ENCODE measurements at regions not wholly inside any gene's neighbourhood (a gene's known extent, or its start where the extent isn't known, plus 50 kb on each side); places are given as distances from the start of the nearest gene placed in this dataset.
A peak's percentile ranks its signal among the peaks of the same experiment; 100 is the strongest.

DNA sequence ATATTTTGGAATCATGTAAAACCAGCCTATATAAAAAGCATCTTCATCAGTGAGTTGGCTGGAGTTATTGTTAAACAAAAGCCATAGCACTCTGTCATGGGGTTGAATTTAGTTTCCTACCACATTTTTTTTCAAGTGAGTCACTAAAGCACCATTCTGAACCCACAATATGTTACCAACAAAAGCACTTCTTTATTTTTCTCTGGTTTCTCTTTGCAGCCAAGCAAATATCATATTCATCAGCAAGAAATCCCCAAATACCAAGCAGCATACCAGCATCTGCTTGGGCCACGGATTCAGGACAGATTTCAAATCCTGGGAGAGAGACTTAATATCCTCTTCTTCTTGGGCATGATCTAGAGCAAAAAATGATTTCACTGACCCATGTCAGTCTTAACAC is 441.4 kb downstream of the BCKDHB start:
- H3K27me3 ChIP-seq, result no peaks in the 10 kb centered on the region
- 53 to 61% methylated on average over 1 of the region's 1 CpG for WGBS, 2 donors
- no peaks in the 10 kb centered on the region for H3K36me3 ChIP-seq (ENCODE audit: low read depth, missing control alignments)
- peaks cover 4% of the 10 kb centered on the region for H3K4me1 ChIP-seq
- H3K27ac ChIP-seq, result no peak overlapping the region
- no peak overlapping the region for H3K4me3 ChIP-seq
- DNase-seq, result no peak
- H3K9me3 ChIP-seq, result no peaks in the 10 kb centered on the region
- no peak for TF ChIP-seq POLR2A (IDR thresholded peaks at IDR 0.05)
- TF ChIP-seq, protein P1, sequence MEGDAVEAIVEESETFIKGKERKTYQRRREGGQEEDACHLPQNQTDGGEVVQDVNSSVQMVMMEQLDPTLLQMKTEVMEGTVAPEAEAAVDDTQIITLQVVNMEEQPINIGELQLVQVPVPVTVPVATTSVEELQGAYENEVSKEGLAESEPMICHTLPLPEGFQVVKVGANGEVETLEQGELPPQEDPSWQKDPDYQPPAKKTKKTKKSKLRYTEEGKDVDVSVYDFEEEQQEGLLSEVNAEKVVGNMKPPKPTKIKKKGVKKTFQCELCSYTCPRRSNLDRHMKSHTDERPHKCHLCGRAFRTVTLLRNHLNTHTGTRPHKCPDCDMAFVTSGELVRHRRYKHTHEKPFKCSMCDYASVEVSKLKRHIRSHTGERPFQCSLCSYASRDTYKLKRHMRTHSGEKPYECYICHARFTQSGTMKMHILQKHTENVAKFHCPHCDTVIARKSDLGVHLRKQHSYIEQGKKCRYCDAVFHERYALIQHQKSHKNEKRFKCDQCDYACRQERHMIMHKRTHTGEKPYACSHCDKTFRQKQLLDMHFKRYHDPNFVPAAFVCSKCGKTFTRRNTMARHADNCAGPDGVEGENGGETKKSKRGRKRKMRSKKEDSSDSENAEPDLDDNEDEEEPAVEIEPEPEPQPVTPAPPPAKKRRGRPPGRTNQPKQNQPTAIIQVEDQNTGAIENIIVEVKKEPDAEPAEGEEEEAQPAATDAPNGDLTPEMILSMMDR (IDR thresholded peaks at IDR 0.05), result no peak
- intact Hi-C loops (cut with DNase I; ENCODE audit: low total_unique reads), result no loop called here

DNA sequence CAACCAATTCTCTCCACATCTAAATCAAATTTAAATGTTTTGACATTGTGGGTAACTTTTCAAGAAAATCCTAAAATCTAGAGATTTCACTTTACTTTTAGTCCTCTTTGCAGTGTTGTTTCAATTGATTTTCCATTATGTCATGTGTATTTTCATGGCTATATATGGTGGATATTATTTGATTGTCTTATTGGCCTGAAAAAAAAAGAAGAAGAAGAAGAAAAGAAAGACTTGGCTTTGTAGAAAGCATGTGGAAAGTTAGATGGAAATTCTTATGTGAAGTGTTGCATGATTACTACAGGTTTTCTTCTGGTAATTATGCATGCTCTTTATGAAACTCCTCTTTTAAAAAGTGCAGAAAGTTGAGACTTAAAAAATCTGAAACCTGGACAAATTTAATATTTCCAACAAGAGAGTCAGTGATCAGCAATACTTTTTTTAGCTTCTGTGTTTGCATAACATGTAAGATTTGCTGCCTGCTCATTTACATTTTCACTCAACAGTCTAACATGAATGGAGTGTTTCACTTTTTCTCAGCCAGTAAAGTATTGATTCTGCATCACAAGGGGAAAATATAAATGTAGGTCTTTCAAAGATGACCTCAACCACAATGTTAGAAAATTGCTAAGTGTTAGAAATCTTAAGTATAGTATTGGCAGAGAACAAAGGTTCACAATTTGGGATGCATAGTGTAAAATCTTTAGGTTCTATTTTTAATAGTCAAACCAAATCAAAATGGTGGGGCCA is 438.7 kb downstream of the BCKDHB start:
- intact Hi-C loops (cut with DNase I; ENCODE audit: low total_unique reads), result no loop called here
- Histone ChIP-seq H3K4me3 (no peak overlapping the region), H3K9me3 (no peaks in the 10 kb centered on the region), H3K36me3 (ENCODE audit: low read depth, missing control alignments) (no peaks in the 10 kb centered on the region), H3K27ac (no peak overlapping the region), H3K27me3 (no peaks in the 10 kb centered on the region), H3K4me1 (peaks cover 4% of the 10 kb centered on the region)
- TF ChIP-seq, protein P1 (IDR thresholded peaks at IDR 0.05), result no peak
- TF ChIP-seq POLR2A (IDR thresholded peaks at IDR 0.05), result no peak
- no peak for DNase-seq

DNA sequence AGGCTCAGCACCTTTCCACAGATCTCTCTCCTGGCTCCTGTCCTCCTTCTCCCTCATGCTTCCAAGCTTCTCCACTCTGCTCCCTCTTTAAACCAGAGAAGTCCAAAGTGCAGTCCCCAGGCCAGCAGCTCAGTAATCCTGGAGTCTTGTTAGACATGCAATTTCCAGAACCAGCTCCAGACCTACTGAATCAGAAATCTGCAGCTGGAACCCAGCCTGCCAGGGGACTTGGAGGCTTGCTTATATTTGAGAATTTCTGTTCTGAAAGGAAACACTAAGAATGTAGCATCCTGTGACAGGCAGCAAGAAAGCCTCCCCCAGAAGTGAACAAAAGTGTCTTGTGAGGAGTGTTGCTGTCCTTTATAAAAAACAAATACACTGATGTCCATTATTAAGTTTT is 438.1 kb downstream of the BCKDHB start:
- DNase-seq, result peak; percentile 19
- H3K4me1 ChIP-seq, result peaks cover 4% of the 10 kb centered on the region
- no peaks in the 10 kb centered on the region for H3K36me3 ChIP-seq (ENCODE audit: low read depth, missing control alignments)
- H3K9me3 ChIP-seq, result no peaks in the 10 kb centered on the region
- H3K4me3 ChIP-seq, result no peak overlapping the region
- H3K27me3 ChIP-seq, result no peaks in the 10 kb centered on the region
- intact Hi-C loops (cut with DNase I; ENCODE audit: low total_unique reads), result no loop called here
- no peak overlapping the region for H3K27ac ChIP-seq
- no peak for TF ChIP-seq POLR2A (IDR thresholded peaks at IDR 0.05)
- TF ChIP-seq, protein P1 (IDR thresholded peaks at IDR 0.05), result no peak

DNA sequence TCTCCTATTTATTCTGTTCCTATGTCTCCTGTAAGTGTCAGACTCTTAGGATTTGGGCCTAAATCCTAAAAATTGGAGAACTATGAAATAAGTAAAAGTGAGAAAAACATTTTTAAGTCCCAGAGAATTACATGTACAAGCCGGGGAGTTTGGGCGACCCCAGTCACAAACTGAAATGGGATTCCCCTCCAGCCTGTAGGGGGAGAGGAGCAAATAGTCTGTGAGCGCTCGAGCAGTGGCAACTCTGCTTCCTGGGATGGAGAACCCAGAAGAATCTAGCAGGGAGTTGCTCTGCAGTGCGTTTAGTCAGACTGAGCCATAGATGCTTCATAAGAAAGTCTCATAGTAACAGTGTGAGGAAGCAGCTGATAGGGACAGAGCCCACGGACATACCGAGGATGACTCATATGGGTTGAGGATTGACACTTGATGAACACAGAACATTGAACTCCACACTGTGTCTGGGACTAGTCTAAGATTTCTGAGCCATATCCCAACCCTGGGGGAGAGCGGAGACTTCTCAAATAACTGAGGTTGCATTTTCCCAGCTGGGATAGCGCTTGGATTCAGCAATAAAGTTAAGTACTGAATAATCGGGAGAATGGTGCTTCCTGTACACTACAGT is 437.2 kb downstream of the BCKDHB start:
- Histone ChIP-seq H3K4me3 (no peak overlapping the region), H3K9me3 (no peaks in the 10 kb centered on the region), H3K36me3 (ENCODE audit: low read depth, missing control alignments) (no peaks in the 10 kb centered on the region), H3K27me3 (no peaks in the 10 kb centered on the region), H3K4me1 (peaks cover 4% of the 10 kb centered on the region), H3K27ac (no peak overlapping the region)
- intact Hi-C loops (cut with DNase I; ENCODE audit: low total_unique reads), result no loop called here
- no peak for DNase-seq
- TF ChIP-seq, protein P1 (IDR thresholded peaks at IDR 0.05), result no peak
- no peak for TF ChIP-seq POLR2A (IDR thresholded peaks at IDR 0.05)
- 79 to 81% methylated on average over 10 of the region's 10 CpGs for WGBS, 2 donors

DNA sequence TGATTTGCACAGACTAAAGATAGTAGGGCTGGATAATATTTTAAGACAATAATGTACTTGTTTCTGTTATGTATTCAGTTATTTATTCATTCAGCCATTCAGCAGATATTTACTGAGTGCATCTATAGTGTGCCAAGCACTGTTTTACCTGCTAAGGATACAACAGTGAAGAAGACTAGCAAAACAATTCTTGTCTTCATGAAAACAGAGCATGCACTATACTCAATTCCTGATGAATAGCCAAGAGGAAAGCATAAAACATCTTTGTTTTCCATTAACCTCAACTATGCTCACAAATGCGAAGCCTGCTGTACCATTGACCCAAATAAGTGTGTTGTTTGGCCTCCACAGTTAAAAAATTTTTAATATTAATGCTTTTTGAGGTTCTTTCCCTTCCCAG is 436.7 kb downstream of the BCKDHB start:
- H3K36me3 ChIP-seq (ENCODE audit: low read depth, missing control alignments), result no peaks in the 10 kb centered on the region
- TF ChIP-seq POLR2A (IDR thresholded peaks at IDR 0.05), result no peak
- TF ChIP-seq, protein P1 (IDR thresholded peaks at IDR 0.05), result no peak
- H3K27ac ChIP-seq, result no peak overlapping the region
- 80 to 85% methylated on average over 1 of the region's 1 CpG for WGBS, 2 donors
- peaks cover 4% of the 10 kb centered on the region for H3K4me1 ChIP-seq
- H3K9me3 ChIP-seq, result no peaks in the 10 kb centered on the region
- intact Hi-C loops (cut with DNase I; ENCODE audit: low total_unique reads), result no loop called here
- no peak for DNase-seq
- H3K4me3 ChIP-seq, result no peak overlapping the region
- no peaks in the 10 kb centered on the region for H3K27me3 ChIP-seq

Data from testis (tissue), 2 donors.